ENCODE measurements at regions not wholly inside any gene's neighbourhood (a gene's known extent, or its start where the extent isn't known, plus 50 kb on each side); places are given as distances from the start of the nearest gene placed in this dataset.
"Not testable (repeated sequence)": the region's sequence is repeated elsewhere in the genome, so short reads cannot be mapped to it uniquely, and the experiment has no call there.

DNA sequence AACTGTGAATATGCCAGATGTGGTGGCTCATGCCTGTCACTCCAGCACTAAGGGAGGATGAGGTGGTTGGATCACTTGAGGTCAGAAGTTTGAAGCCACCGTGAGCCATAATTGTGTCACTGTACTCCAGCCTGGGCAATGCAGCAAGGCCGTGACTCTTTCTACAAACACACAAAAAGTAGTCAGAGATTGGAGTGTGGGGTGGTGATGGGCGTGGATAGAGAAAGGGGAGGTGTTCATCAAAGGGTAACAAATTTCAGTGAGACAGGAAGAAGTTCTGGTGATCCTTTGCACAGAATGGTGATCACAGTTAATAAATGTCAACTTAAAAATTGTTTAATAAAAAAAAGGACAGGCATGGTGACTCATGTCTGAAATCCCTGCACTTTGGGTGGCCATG is 112.1 kb downstream of the CDY2A start:
- H3K4me3 ChIP-seq (ENCODE audit: low read length); H3K36me3 ChIP-seq (ENCODE audit: insufficient read depth, low read length); H3K4me3 Mint-ChIP-seq; H3K27ac ChIP-seq (ENCODE audit: low read depth in 1 of 2, low read length in 2 of 2); H3K9me3 ChIP-seq (ENCODE audit: control insufficient read depth in 1 of 2, insufficient read depth in 1 of 2, low read length in 2 of 2); H3K4me1 ChIP-seq (ENCODE audit: insufficient read depth, low read length); H3K27me3 ChIP-seq (ENCODE audit: control insufficient read depth in 1 of 2, insufficient read depth in 2 of 2, low read length in 2 of 2); intact Hi-C loops (cut with DNase I, micrococcal nuclease); H3K36me3 Mint-ChIP-seq (ENCODE audit: low read depth); H3K4me1 Mint-ChIP-seq (ENCODE audit: low read depth); H3K27me3 Mint-ChIP-seq; DNase-seq; H3K9me3 Mint-ChIP-seq; ATAC-seq (ENCODE audit: poor library complexity); CTCF ChIA-PET; H3K27ac Mint-ChIP-seq; POLR2A ChIA-PET: not testable (repeated sequence)

DNA sequence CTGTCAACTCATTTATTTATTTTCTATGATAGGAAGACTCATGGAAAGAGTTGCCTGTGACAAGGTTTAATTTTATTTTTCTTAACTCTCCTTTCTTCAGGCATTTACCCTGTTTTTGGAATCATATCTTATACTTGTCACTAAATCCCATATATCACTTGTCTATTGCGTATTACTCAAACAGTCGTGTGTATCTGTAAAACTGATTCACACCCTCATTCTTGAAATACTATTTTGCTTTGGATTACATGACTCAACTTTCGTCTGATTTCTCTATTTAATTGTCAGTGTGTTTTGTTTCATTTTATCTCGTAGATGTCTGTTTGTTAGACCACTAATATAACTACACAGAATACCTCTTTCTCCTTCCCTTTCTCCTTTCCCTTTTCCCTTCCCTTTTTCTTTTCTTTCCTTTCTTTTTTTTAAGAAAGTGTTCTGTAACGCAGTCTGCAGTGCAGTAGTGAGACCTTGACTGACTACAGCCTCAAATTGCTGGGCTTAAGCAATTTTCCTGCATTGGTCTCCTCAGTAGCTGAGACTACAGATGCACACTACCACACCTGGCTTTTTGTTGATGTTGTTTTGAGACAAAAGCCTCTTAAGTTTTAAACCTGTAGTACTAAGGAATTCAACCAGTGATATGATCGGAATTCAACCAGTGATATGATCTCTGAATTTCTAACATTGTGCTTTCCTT is 113.9 kb downstream of the CDY2A start:
- intact Hi-C loops (cut with DNase I, micrococcal nuclease); H3K4me3 ChIP-seq (ENCODE audit: low read length); H3K27me3 Mint-ChIP-seq; H3K27me3 ChIP-seq (ENCODE audit: control insufficient read depth in 1 of 2, insufficient read depth in 2 of 2, low read length in 2 of 2); ATAC-seq (ENCODE audit: poor library complexity); CTCF ChIA-PET; H3K36me3 ChIP-seq (ENCODE audit: insufficient read depth, low read length); H3K4me1 Mint-ChIP-seq (ENCODE audit: low read depth); H3K9me3 ChIP-seq (ENCODE audit: control insufficient read depth in 1 of 2, insufficient read depth in 1 of 2, low read length in 2 of 2); DNase-seq; H3K36me3 Mint-ChIP-seq (ENCODE audit: low read depth); H3K27ac Mint-ChIP-seq; POLR2A ChIA-PET; H3K9me3 Mint-ChIP-seq; H3K4me1 ChIP-seq (ENCODE audit: insufficient read depth, low read length); H3K27ac ChIP-seq (ENCODE audit: low read depth in 1 of 2, low read length in 2 of 2); H3K4me3 Mint-ChIP-seq: not testable (repeated sequence)

DNA sequence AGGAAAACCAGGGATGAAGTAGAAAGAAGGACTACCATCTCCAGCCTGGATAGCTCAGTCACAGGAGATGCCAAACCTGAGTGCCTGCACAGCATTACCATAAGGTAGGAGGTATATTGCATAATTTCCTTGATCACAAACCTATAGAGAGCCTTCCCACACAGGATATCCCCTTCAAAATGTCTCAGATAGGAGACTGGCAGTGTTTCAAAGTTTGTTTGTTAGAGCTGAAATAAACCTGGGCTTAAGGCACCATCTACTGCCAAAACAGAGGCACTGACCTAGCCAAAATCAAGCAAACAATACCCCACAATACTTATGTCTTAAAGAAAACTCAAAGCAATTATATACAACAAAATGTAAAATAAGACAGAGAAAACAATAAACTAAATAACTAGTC is 120.8 kb downstream of the CDY2A start:
- POLR2A ChIA-PET; H3K27me3 ChIP-seq (ENCODE audit: control insufficient read depth in 1 of 2, insufficient read depth in 2 of 2, low read length in 2 of 2); H3K27me3 Mint-ChIP-seq; H3K27ac Mint-ChIP-seq; H3K27ac ChIP-seq (ENCODE audit: low read depth in 1 of 2, low read length in 2 of 2); DNase-seq; H3K4me3 Mint-ChIP-seq; H3K4me1 ChIP-seq (ENCODE audit: insufficient read depth, low read length); CTCF ChIA-PET; H3K9me3 Mint-ChIP-seq; ATAC-seq (ENCODE audit: poor library complexity); H3K4me3 ChIP-seq (ENCODE audit: low read length); H3K36me3 Mint-ChIP-seq (ENCODE audit: low read depth); H3K36me3 ChIP-seq (ENCODE audit: insufficient read depth, low read length); H3K4me1 Mint-ChIP-seq (ENCODE audit: low read depth); H3K9me3 ChIP-seq (ENCODE audit: control insufficient read depth in 1 of 2, insufficient read depth in 1 of 2, low read length in 2 of 2); intact Hi-C loops (cut with DNase I, micrococcal nuclease): not testable (repeated sequence)

DNA sequence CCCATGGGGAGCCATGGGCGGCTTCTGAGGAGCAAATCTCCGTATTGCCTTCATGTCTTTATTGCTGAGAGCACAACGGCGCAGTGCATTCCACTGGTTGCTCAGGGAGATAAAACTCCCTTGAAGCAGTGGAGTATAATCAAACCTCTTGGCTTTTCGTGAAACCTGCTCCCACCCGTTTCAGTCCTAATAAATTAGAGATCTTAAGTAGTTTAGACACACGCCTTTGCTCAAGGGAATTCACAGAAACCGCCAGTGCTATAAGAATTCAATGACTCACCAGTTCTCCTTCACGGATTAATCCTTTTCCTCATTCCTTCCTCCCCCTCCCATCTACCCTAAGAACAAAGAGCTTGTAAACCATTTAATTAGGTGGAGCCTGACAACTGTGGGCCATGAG is 127.0 kb downstream of the CDY2A start:
- H3K27ac Mint-ChIP-seq; H3K36me3 ChIP-seq (ENCODE audit: insufficient read depth, low read length); H3K9me3 Mint-ChIP-seq; CTCF ChIA-PET; H3K27me3 Mint-ChIP-seq; H3K27me3 ChIP-seq (ENCODE audit: control insufficient read depth in 1 of 2, insufficient read depth in 2 of 2, low read length in 2 of 2); intact Hi-C loops (cut with DNase I, micrococcal nuclease); H3K4me1 Mint-ChIP-seq (ENCODE audit: low read depth); POLR2A ChIA-PET; H3K4me3 ChIP-seq (ENCODE audit: low read length); DNase-seq; H3K36me3 Mint-ChIP-seq (ENCODE audit: low read depth); H3K9me3 ChIP-seq (ENCODE audit: control insufficient read depth in 1 of 2, insufficient read depth in 1 of 2, low read length in 2 of 2); H3K27ac ChIP-seq (ENCODE audit: low read depth in 1 of 2, low read length in 2 of 2); ATAC-seq (ENCODE audit: poor library complexity); H3K4me3 Mint-ChIP-seq; H3K4me1 ChIP-seq (ENCODE audit: insufficient read depth, low read length): not testable (repeated sequence)

DNA sequence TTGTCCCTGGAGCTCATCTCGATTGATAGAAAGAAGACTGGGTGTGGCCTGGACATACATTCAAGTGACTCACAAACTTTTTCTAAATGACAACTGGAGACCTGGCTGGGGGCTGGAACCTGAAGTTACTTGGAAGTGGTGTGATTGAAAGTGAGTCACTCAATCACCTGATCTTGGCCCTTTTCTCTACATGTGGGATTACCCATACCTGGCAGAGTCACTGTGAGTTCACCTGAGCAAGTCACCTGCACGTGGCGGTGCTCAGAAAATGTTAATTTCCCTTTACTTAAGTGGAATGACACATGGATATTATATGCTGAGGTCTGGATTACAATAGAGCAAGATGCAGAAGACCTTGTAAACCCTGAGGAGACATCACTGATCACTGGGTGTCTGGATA is 140.2 kb downstream of the CDY2A start:
- H3K27me3 ChIP-seq (ENCODE audit: control insufficient read depth in 1 of 2, insufficient read depth in 2 of 2, low read length in 2 of 2); H3K4me1 ChIP-seq (ENCODE audit: insufficient read depth, low read length); H3K4me3 Mint-ChIP-seq; DNase-seq; H3K27ac Mint-ChIP-seq; H3K36me3 Mint-ChIP-seq (ENCODE audit: low read depth); H3K27me3 Mint-ChIP-seq; H3K9me3 Mint-ChIP-seq; H3K36me3 ChIP-seq (ENCODE audit: insufficient read depth, low read length); POLR2A ChIA-PET; ATAC-seq (ENCODE audit: poor library complexity); intact Hi-C loops (cut with DNase I, micrococcal nuclease); H3K9me3 ChIP-seq (ENCODE audit: control insufficient read depth in 1 of 2, insufficient read depth in 1 of 2, low read length in 2 of 2); H3K27ac ChIP-seq (ENCODE audit: low read depth in 1 of 2, low read length in 2 of 2); H3K4me3 ChIP-seq (ENCODE audit: low read length); H3K4me1 Mint-ChIP-seq (ENCODE audit: low read depth); CTCF ChIA-PET: not testable (repeated sequence)

DNA sequence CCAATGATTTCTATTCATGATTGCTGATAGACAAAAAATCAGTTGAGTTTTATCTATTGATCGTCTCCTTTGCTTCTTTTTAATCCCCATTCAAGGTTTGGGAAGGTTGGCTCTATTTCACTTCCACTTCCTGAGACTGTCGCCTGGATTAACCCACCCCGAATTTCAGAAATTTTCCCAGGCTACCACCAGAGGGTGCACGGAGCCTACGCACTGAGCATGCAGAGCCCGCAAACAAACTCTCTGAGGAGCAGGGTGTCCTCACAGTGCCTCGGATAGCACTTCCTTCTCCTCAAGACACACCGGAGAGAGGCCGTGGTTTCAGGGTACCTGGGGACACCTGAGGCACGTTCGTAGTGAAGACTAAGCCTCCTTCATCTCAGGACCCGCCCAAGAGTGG is 150.5 kb downstream of the CDY2A start:
- POLR2A ChIA-PET; H3K27me3 ChIP-seq (ENCODE audit: control insufficient read depth in 1 of 2, insufficient read depth in 2 of 2, low read length in 2 of 2); intact Hi-C loops (cut with DNase I, micrococcal nuclease); H3K27ac ChIP-seq (ENCODE audit: low read depth in 1 of 2, low read length in 2 of 2); H3K4me3 Mint-ChIP-seq; H3K9me3 Mint-ChIP-seq; H3K36me3 Mint-ChIP-seq (ENCODE audit: low read depth); CTCF ChIA-PET; ATAC-seq (ENCODE audit: poor library complexity); H3K4me3 ChIP-seq (ENCODE audit: low read length); DNase-seq; H3K4me1 Mint-ChIP-seq (ENCODE audit: low read depth); H3K27me3 Mint-ChIP-seq; H3K27ac Mint-ChIP-seq; H3K9me3 ChIP-seq (ENCODE audit: control insufficient read depth in 1 of 2, insufficient read depth in 1 of 2, low read length in 2 of 2); H3K36me3 ChIP-seq (ENCODE audit: insufficient read depth, low read length); H3K4me1 ChIP-seq (ENCODE audit: insufficient read depth, low read length): not testable (repeated sequence)

DNA sequence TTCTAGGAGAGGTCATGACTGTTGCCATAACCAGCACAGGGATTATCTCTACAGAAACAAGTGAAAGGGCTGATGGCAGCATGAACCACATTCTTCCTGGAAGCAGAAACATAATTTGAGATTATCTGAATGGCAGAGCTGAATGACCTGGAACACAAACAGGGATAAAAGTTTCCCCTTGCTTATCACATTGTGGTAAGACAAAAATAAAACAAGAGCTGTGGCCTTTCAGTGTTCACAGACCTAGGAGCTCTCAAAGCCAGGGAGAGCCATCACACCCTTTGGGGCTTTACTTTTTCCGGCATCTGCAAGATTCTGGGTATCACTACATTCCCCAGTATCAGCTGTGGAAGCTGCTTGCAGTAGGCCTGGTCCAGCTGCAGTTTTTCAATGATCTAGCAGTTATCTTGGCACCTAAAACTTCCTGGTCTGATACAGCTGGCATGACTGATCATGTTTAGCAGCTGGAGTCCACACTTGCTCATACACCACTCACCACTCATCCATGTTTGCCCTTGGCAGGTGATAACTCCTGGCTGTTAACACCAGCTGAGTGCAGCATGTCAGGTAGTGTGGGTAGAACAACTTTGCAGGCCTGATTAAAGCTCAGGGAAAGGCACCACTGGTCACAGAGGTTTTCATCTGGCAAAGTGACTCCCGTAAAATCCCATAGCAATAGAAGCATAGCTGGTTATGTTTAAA is 163.5 kb downstream of the CDY2A start:
- H3K27ac ChIP-seq (ENCODE audit: low read depth in 1 of 2, low read length in 2 of 2); H3K36me3 Mint-ChIP-seq (ENCODE audit: low read depth); H3K4me1 Mint-ChIP-seq (ENCODE audit: low read depth); DNase-seq; H3K9me3 ChIP-seq (ENCODE audit: control insufficient read depth in 1 of 2, insufficient read depth in 1 of 2, low read length in 2 of 2); intact Hi-C loops (cut with DNase I, micrococcal nuclease); H3K4me3 Mint-ChIP-seq; ATAC-seq (ENCODE audit: poor library complexity); H3K9me3 Mint-ChIP-seq; H3K27me3 Mint-ChIP-seq; H3K4me3 ChIP-seq (ENCODE audit: low read length); CTCF ChIA-PET; H3K27me3 ChIP-seq (ENCODE audit: control insufficient read depth in 1 of 2, insufficient read depth in 2 of 2, low read length in 2 of 2); H3K27ac Mint-ChIP-seq; H3K4me1 ChIP-seq (ENCODE audit: insufficient read depth, low read length); POLR2A ChIA-PET; H3K36me3 ChIP-seq (ENCODE audit: insufficient read depth, low read length): not testable (repeated sequence)
